ENCODE measurements at regions not wholly inside any gene's neighbourhood (a gene's known extent, or its start where the extent isn't known, plus 50 kb on each side); places are given as distances from the start of the nearest gene placed in this dataset.

- TF ChIP-seq GATA2 (IDR thresholded peaks at IDR 0.05; ENCODE audit: low read depth, low read length) (no peak), GATA3 (IDR thresholded peaks at IDR 0.05; ENCODE audit: low read depth, low read length) (no peak)
Measured at GRCh38 chr2:190809876-190810525, 70.6 kb upstream of the GLS start.

Data from SH-SY5Y (cell line).